ENCODE measurements at regions not wholly inside any gene's neighbourhood (a gene's known extent, or its start where the extent isn't known, plus 50 kb on each side); places are given as distances from the start of the nearest gene placed in this dataset.

DNA sequence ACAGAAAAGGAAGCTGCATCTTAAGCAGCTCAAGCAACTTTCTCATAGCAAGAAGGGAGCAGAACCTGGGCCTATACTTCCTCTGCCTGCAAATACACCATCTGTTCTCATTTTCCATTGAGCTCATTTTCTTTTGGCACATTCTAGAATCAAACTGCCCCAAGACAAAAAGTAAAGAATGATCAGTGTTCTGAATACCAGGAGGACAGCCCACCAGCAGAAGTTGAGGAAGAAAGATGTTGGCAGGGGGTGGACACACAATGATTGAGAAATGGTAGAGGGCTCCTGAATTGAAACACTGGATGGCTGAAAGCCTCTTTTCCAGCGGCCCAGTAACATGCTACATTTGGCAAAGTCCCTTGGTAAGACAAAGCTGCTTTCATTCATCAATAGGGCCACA lies 171.8 kb downstream of the MED10 start:
- no peak overlapping the region for H3K4me3 ChIP-seq (ENCODE audit: low read depth, low read length)
- no peak for DNase-seq (ENCODE audit: low read depth)
- TF ChIP-seq, protein P1, sequence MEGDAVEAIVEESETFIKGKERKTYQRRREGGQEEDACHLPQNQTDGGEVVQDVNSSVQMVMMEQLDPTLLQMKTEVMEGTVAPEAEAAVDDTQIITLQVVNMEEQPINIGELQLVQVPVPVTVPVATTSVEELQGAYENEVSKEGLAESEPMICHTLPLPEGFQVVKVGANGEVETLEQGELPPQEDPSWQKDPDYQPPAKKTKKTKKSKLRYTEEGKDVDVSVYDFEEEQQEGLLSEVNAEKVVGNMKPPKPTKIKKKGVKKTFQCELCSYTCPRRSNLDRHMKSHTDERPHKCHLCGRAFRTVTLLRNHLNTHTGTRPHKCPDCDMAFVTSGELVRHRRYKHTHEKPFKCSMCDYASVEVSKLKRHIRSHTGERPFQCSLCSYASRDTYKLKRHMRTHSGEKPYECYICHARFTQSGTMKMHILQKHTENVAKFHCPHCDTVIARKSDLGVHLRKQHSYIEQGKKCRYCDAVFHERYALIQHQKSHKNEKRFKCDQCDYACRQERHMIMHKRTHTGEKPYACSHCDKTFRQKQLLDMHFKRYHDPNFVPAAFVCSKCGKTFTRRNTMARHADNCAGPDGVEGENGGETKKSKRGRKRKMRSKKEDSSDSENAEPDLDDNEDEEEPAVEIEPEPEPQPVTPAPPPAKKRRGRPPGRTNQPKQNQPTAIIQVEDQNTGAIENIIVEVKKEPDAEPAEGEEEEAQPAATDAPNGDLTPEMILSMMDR (IDR thresholded peaks at IDR 0.05; ENCODE audit: insufficient read depth, low read length), result no peak

DNA sequence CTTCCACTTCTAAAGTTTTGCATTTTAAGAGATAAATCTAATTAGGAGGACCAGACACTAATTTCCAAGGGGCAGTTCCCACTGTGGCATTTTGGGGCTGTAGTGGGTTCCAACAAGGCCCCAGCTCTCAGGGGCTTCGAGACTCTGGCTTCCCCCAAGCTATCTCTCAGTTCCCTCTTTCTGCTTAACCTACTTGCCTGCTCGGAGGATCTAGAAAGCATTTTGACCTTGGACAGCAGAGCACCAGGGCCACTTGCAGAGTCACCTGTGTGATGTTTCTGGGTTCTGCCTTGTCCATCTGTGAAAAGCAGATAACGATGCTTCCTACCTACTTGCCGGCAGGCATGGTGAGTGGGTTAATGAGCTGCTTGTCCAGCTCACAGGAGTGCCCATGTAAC lies 175.4 kb downstream of the MED10 start:
- TF ChIP-seq, protein P1 (IDR thresholded peaks at IDR 0.05; ENCODE audit: insufficient read depth, low read length), result no peak
- no peak overlapping the region for H3K4me3 ChIP-seq (ENCODE audit: low read depth, low read length)
- DNase-seq (ENCODE audit: low read depth), result no peak

DNA sequence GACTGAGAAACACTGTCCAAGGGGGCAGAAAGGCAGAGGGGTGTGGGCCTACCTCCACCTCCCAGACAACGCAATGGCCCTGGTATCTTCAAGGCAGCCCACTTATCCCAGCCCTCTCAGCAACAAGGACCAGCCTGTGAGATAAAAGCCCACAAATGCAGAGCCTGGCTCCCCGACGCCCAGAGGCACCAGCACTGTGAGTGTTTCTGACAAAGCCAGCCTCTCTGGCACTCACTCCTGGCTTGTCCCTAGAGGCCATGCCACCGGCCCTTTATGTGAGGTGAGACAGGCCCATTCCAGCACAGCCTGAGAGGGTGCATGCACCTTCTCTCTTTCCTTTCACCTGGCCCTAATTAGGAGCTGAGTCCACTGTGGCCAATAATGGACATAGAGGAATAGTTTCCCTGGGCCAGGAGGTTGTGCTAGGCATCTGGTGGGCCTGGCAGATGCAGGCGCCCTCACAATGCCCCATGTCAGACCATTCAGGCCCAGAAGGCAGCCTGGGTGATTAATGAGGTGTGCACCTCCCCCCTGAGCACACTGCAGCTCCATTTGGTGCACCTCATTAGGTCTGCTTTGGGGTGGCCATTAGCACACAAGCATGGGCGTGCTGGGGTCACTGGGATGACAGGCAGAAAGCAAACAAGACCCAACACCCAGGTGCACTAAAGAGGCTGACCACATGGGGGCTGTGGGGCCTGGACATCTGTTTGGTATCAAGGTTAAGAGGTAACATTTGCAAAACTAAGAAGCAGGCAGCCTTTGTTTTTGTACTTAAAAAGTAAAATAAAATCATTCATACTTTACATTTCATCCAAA lies 176.0 kb downstream of the MED10 start:
- DNase-seq (ENCODE audit: low read depth), result no peak
- H3K4me3 ChIP-seq (ENCODE audit: low read depth, low read length), result no peak overlapping the region
- TF ChIP-seq, protein P1 (IDR thresholded peaks at IDR 0.05; ENCODE audit: insufficient read depth, low read length), result no peak

DNA sequence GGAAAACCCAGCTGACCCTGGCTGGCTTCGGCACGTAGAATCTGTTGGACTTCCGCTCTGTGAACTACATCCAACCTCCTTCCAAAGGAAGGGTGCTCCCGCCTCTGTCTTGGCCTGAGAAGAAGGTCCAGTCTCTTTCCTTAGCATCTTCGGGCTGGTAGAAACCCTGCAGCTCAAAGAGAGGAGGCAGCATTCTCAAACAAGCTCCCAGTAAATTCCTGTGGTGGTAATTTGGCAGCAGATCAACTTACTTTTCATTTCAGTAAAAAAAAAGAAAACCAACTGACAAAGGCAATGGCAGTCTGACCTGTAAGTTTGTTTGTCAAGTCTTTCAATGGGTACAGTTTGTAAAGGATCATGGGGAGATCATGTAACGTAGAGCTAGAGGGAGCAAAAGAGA lies 176.7 kb downstream of the MED10 start:
- TF ChIP-seq, protein P1 (IDR thresholded peaks at IDR 0.05; ENCODE audit: insufficient read depth, low read length), result no peak
- DNase-seq (ENCODE audit: low read depth), result peak; percentile 10
- no peak overlapping the region for H3K4me3 ChIP-seq (ENCODE audit: low read depth, low read length)

DNA sequence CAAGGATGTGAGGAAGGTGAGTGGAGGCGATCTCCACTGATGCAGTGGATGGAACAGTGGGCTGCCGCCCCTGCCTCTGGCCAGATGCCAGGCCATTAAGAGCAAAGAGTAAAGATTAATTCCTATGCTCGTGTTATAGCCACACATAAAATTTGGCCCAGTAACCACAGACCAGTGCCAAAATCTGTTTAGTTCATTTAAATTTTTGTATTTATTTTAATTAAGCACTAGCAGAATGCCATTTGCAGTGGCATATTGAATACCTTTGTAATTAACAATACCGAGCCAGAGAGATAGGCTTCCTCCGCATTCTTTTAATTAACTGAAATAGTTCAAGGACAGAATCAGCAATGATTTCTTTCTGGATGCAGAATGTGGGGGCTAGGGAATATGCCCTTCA lies 179.8 kb downstream of the MED10 start:
- no peak overlapping the region for H3K4me3 ChIP-seq (ENCODE audit: low read depth, low read length)
- TF ChIP-seq, protein P1 (IDR thresholded peaks at IDR 0.05; ENCODE audit: insufficient read depth, low read length), result no peak
- no peak for DNase-seq (ENCODE audit: low read depth)

DNA sequence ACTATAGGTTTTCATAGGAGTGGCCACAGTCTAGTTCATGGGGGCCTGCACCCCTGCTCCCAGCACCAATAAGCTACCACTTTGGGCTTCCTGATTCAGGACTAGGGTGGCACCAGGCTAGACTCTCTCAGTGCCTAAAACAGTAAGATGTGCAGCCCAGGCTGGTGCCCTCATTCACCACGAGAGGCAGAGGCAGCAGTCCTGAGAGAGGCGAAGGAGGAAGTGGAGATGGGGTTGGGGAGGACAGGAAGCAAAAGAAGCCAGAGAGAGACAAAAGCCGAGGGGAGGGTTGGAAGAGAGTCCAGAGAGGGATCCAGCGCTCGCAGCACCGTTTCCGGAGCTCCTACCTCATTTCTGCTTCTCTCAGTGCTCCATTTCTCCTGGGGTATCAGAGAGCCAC lies 180.9 kb downstream of the MED10 start:
- no peak overlapping the region for H3K4me3 ChIP-seq (ENCODE audit: low read depth, low read length)
- TF ChIP-seq, protein P1 (IDR thresholded peaks at IDR 0.05; ENCODE audit: insufficient read depth, low read length), result no peak
- DNase-seq (ENCODE audit: low read depth), result no peak
